Fibroblast of lung (primary cell): ENCODE measurements at regions not wholly inside any gene's neighbourhood (a gene's known extent, or its start where the extent isn't known, plus 50 kb on each side); places are given as distances from the start of the nearest gene placed in this dataset.

ENCODE experiments used
- EZH2 ChIP-seq: IDR thresholded peaks from 2 replicates; pipeline ENCODE4 v1.5.1; 2012; ENCODE audit warnings: low read length, control low read depth, mild to moderate bottlenecking; ENCODE audit errors: missing control alignments
- TF ChIP-seq, protein P1 (sequence below), 2 donors: IDR thresholded peaks in 1 of 2; conservative IDR thresholded peaks in 1 of 2; 1 replicate in 1 of 2; 2 replicates in 1 of 2; pipeline ENCODE4 v1.5.1; 2011 to 2012; ENCODE audit warnings: low read length in 2 of 2, control low read depth in 1 of 2, inconsistent platforms in 1 of 2, low read depth in 1 of 2, mild to moderate bottlenecking in 1 of 2

DNA sequence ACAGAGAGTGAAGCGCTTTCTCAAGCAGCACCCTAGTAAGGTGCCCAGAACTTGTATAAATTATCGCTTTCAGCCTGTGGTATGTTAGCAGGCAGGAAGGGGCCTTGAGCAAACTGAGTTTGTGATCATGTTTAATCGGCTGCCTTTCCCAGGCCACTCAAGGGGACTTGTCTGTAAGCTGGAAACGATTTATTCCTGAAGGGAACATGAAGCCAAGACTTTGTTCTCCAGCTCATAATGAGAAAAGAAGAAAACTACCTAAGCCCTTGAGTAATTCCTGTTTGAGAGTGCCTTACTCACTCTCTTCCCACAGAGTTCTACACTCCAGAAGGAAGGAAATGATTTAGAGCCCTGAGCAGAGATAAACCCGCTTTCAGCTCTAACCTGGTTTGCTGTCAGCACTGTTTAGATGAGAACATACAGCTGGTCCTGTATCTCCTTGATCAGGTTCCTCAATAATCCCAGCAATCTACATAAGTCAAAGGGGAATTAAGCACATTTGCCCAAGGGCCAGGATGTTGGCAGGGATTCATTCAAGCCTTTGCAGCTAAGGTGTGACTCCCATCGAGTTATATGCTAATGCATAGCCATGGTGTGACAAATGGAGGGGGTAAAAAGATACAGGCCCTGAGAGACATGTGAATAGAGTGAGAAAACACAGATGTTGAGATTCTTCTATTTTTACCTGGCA lies 187.7 kb upstream of the SLC24A5 start:
- TF ChIP-seq, protein P1, sequence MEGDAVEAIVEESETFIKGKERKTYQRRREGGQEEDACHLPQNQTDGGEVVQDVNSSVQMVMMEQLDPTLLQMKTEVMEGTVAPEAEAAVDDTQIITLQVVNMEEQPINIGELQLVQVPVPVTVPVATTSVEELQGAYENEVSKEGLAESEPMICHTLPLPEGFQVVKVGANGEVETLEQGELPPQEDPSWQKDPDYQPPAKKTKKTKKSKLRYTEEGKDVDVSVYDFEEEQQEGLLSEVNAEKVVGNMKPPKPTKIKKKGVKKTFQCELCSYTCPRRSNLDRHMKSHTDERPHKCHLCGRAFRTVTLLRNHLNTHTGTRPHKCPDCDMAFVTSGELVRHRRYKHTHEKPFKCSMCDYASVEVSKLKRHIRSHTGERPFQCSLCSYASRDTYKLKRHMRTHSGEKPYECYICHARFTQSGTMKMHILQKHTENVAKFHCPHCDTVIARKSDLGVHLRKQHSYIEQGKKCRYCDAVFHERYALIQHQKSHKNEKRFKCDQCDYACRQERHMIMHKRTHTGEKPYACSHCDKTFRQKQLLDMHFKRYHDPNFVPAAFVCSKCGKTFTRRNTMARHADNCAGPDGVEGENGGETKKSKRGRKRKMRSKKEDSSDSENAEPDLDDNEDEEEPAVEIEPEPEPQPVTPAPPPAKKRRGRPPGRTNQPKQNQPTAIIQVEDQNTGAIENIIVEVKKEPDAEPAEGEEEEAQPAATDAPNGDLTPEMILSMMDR (conservative IDR thresholded peaks at IDR 0.05 in 1 of 2, IDR thresholded peaks at IDR 0.05 in 1 of 2; ENCODE audit: low read depth in 1 of 2, low read length in 2 of 2): no peak
- no peak for TF ChIP-seq EZH2
